Small intestine (tissue), 7 donors: ENCODE measurements at regions not wholly inside any gene's neighbourhood (a gene's known extent, or its start where the extent isn't known, plus 50 kb on each side); places are given as distances from the start of the nearest gene placed in this dataset.
A peak's percentile ranks its signal among the peaks of the same experiment; 100 is the strongest.

Experiments
- DNase-seq, 2 donors: peaks; one replicate each; pipeline versions ENCODE4 v3.0.0 to v3.0.0-alpha.2; 2013
- FAIRE-seq: peaks from 2 replicates; lab custom pipeline; 2012; peaks lifted over from hg19 to GRCh38; lab: Jason Lieb, UNC
- H3K27ac ChIP-seq, 3 donors: one replicate each; pipeline ENCODE4 v1.5.1; 2013; ENCODE audit warnings: low read length in 2 of 3, mild to moderate bottlenecking in 2 of 3, control low read depth in 1 of 3, inconsistent platforms in 1 of 3, low read depth in 1 of 3, moderate library complexity in 1 of 3
- H3K27me3 ChIP-seq, 3 donors: one replicate each; pipeline ENCODE4 v1.6.1; 2013; ENCODE audit warnings: low read length in 3 of 3, inconsistent platforms in 1 of 3; ENCODE audit not compliant: control insufficient read depth in 3 of 3, insufficient read depth in 3 of 3
- H3K36me3 ChIP-seq, 3 donors: one replicate each; pipeline ENCODE4 v1.6.1; 2013; ENCODE audit warnings: low read length in 3 of 3, inconsistent platforms in 1 of 3, low read depth in 1 of 3, mild to moderate bottlenecking in 1 of 3, moderate library complexity in 1 of 3; ENCODE audit not compliant: control insufficient read depth in 3 of 3, insufficient read depth in 2 of 3
- H3K4me1 ChIP-seq, 3 donors: one replicate each; pipeline ENCODE4 v1.6.1; 2013; ENCODE audit warnings: low read length in 2 of 3, inconsistent platforms in 1 of 3, low read depth in 1 of 3, mild to moderate bottlenecking in 1 of 3, moderate library complexity in 1 of 3; ENCODE audit not compliant: control insufficient read depth in 3 of 3, insufficient read depth in 2 of 3
- H3K4me3 ChIP-seq, 3 donors: one replicate each; pipeline ENCODE4 v1.5.1; 2013; ENCODE audit warnings: low read length in 3 of 3, control low read depth in 1 of 3, inconsistent platforms in 1 of 3, low read depth in 1 of 3, mild to moderate bottlenecking in 1 of 3, moderate library complexity in 1 of 3
- H3K9me3 ChIP-seq, 2 donors: one replicate each; pipeline ENCODE4 v1.6.1; 2013; ENCODE audit warnings: low read depth in 1 of 2, low read length in 1 of 2; ENCODE audit not compliant: control insufficient read depth in 2 of 2, insufficient read depth in 1 of 2
- WGBS, 3 donors: extraction: QIAGEN DNeasy Blood & Tissue Kit; methylation state at CpG; one replicate each; pipeline ENCODE4 v1.1.7; 2013; 5-methylcytosine and 5-hydroxymethylcytosine counted together
- donor health status: healthy with polysubstance abuse.
- donor health status: control.
- donor health status: control.
- donor health status: Bipolar disorder and iron deficiency.
- donor health status: healthy.

GRCh38 chr1:62962901-62963776 is 179.2 kb downstream of the ATG4C start:
- Histone ChIP-seq H3K4me1 (peaks cover 0 to 8% (median 2%) of the 10 kb centered on the region in 3 donors), H3K9me3 (no peaks in the 10 kb centered on the region), H3K36me3 (no peaks in the 10 kb centered on the region), H3K27ac (peak overlapping the region in 2 of 3 donors; percentile 68 to 77), H3K27me3 (no peaks in the 10 kb centered on the region), H3K4me3 (no peak overlapping the region)
- no peak for FAIRE-seq
- peak; percentile 72 to 94 for DNase-seq
- WGBS, 3 donors, result 15 to 24% (median 22%) methylated on average over 10 of the region's 10 CpGs

GRCh38 chr1:62964141-62964540 is 180.2 kb downstream of the ATG4C start:
- no peaks in the 10 kb centered on the region for H3K27me3 ChIP-seq
- H3K27ac ChIP-seq, result no peak overlapping the region
- H3K36me3 ChIP-seq, result no peaks in the 10 kb centered on the region
- no peak for FAIRE-seq
- WGBS, 3 donors, result 75 to 79% (median 77%) methylated on average over 3 of the region's 3 CpGs
- H3K9me3 ChIP-seq, result no peaks in the 10 kb centered on the region
- H3K4me1 ChIP-seq, result peaks cover 0 to 8% (median 2%) of the 10 kb centered on the region in 3 donors
- H3K4me3 ChIP-seq, result no peak overlapping the region
- DNase-seq, result peak in 1 of 2 donors; percentile 3

GRCh38 chr1:62967031-62967430 is 183.1 kb downstream of the ATG4C start:
- Histone ChIP-seq H3K27ac (no peak overlapping the region), H3K27me3 (peaks cover 0 to 2% (median 0%) of the 10 kb centered on the region in 3 donors), H3K4me1 (peaks cover 0 to 8% (median under 1%) of the 10 kb centered on the region in 3 donors), H3K36me3 (no peaks in the 10 kb centered on the region), H3K4me3 (no peak overlapping the region), H3K9me3 (no peaks in the 10 kb centered on the region)
- DNase-seq (no peak), FAIRE-seq (no peak)
- WGBS, 3 donors, result 88 to 92% (median 89%) methylated on average over 10 of the region's 10 CpGs

- Histone ChIP-seq H3K27ac (no peak overlapping the region), H3K4me1 (no peaks in the 10 kb centered on the region), H3K9me3 (no peaks in the 10 kb centered on the region), H3K27me3 (peaks cover 0 to 5% (median 0%) of the 10 kb centered on the region in 3 donors), H3K4me3 (no peak overlapping the region), H3K36me3 (no peaks in the 10 kb centered on the region)
- DNase-seq (no peak), FAIRE-seq (no peak)
- WGBS, 3 donors, result 75 to 87% (median 80%) methylated on average over 2 of the region's 2 CpGs
These were observed 193.4 kb downstream of the ATG4C start for GRCh38 chr1:62977366-62977765.

GRCh38 chr1:62978741-62979140 is 194.8 kb downstream of the ATG4C start:
- FAIRE-seq, result no peak
- H3K9me3 ChIP-seq, result no peaks in the 10 kb centered on the region
- H3K4me3 ChIP-seq, result no peak overlapping the region
- no peaks in the 10 kb centered on the region for H3K36me3 ChIP-seq
- DNase-seq, result no peak
- 76 to 84% (median 76%) methylated on average over 2 of the region's 2 CpGs for WGBS, 3 donors
- H3K27me3 ChIP-seq, result peaks cover 0 to 2% (median 0%) of the 10 kb centered on the region in 3 donors
- H3K27ac ChIP-seq, result no peak overlapping the region
- no peaks in the 10 kb centered on the region for H3K4me1 ChIP-seq

- Histone ChIP-seq H3K27me3 (peaks cover 0 to 2% (median 0%) of the 10 kb centered on the region in 3 donors), H3K27ac (no peak overlapping the region)
- DNase-seq, result no peak
These were observed 197.5 kb downstream of the ATG4C start for GRCh38 chr1:62981434-62981833.

GRCh38 chr1:62988867-62989266 is 204.9 kb downstream of the ATG4C start:
- Histone ChIP-seq H3K36me3 (no peaks in the 10 kb centered on the region), H3K27ac (no peak overlapping the region), H3K27me3 (peaks cover 0 to 12% (median 0%) of the 10 kb centered on the region in 3 donors), H3K4me3 (no peak overlapping the region), H3K4me1 (no peaks in the 10 kb centered on the region), H3K9me3 (no peaks in the 10 kb centered on the region)
- DNase-seq (no peak), FAIRE-seq (no peak)
- 68 to 81% (median 77%) methylated on average over 5 of the region's 5 CpGs for WGBS, 3 donors

More at GRCh38 chr1:62981434-62981833, 197.5 kb downstream of the ATG4C start:
- H3K36me3 ChIP-seq, result no peaks in the 10 kb centered on the region
- 89 to 96% (median 95%) methylated on average over 5 of the region's 5 CpGs for WGBS, 3 donors
- no peaks in the 10 kb centered on the region for H3K9me3 ChIP-seq
- no peaks in the 10 kb centered on the region for H3K4me1 ChIP-seq
- FAIRE-seq, result no peak
- no peak overlapping the region for H3K4me3 ChIP-seq

- DNase-seq (peak; percentile 15 to 53), FAIRE-seq (no peak)
- no peaks in the 10 kb centered on the region for H3K4me1 ChIP-seq
- WGBS, 3 donors, result 61 to 83% (median 70%) methylated on average over 5 of the region's 5 CpGs
- H3K4me3 ChIP-seq, result no peak overlapping the region
- H3K36me3 ChIP-seq, result no peaks in the 10 kb centered on the region
- H3K27me3 ChIP-seq, result peaks cover 0 to 12% (median 0%) of the 10 kb centered on the region in 3 donors
- H3K9me3 ChIP-seq, result no peaks in the 10 kb centered on the region
- no peak overlapping the region for H3K27ac ChIP-seq
These were observed 205.6 kb downstream of the ATG4C start for GRCh38 chr1:62989497-62989896.
